Ovary (tissue), 7 donors: ENCODE measurements at regions not wholly inside any gene's neighbourhood (a gene's known extent, or its start where the extent isn't known, plus 50 kb on each side); places are given as distances from the start of the nearest gene placed in this dataset.

Experiments used
- DNase-seq, 5 donors: peaks; one replicate each; pipeline ENCODE4 v3.0.0-alpha.2; 2019 to 2020
- H3K27ac ChIP-seq, 2 donors: fragments of 200-600 bp; one replicate each; pipeline versions ENCODE4 v1.5.1 to v1.8.0; 2019 to 2022
- H3K27me3 ChIP-seq: fragments of 200-600 bp; one replicate; pipeline ENCODE4 v1.8.0; 2022
- H3K36me3 ChIP-seq: fragments of 200-600 bp; sonication (generic); one replicate; pipeline ENCODE4 v1.5.1; 2019
- H3K4me1 ChIP-seq: one replicate; pipeline ENCODE4 v1.8.1; 2013; ENCODE audit warnings: mild to moderate bottlenecking, moderate library complexity; ENCODE audit not compliant: insufficient read depth
- H3K4me3 ChIP-seq: fragments of 200-600 bp; sonication (generic); one replicate; pipeline ENCODE4 v1.5.1; 2017
- H3K9me3 ChIP-seq, 2 donors: fragments of 200-600 bp in 1 of 2; sonication (generic) in 1 of 2; one replicate each; pipeline versions ENCODE4 v1.5.1 to v1.8.1; 2013 to 2019; ENCODE audit warnings: mild to moderate bottlenecking in 1 of 2, moderate library complexity in 1 of 2
- EP300 ChIP-seq: sonication (generic); formaldehyde crosslinking; IDR thresholded peaks from one replicate; pipeline ENCODE4 v1.6.1; 2017; ENCODE audit warnings: antibody characterized with exemption
- POLR2A ChIP-seq: fragments of 450-650 bp; IDR thresholded peaks from one replicate; pipeline ENCODE4 v1.6.1; 2017; ENCODE audit warnings: antibody characterized with exemption, mild to moderate bottlenecking, moderate library complexity
- WGBS, 3 donors: extraction: QIAGEN DNeasy Blood & Tissue Kit in 1 of 3; methylation state at CpG; one replicate each; pipeline versions ENCODE4 v1.1.5 to v1.1.7; 2013 to 2017; 5-methylcytosine and 5-hydroxymethylcytosine counted together
- intact Hi-C, 4 donors: fragments of 100-400 bp; cut with DNase I; formaldehyde crosslinking; loops; one replicate each; pipeline versions ENCODE4 v1.11.0 to v1.15.1; 2022 to 2023
- TF ChIP-seq, protein P1 (sequence below), 3 donors: fragments of 450-650 bp in 2 of 3; fragments of 200-600 bp in 1 of 3; IDR thresholded peaks; one replicate each; pipeline versions ENCODE4 v1.5.1 to v1.8.0; 2016 to 2022; ENCODE audit warnings: antibody characterized with exemption in 3 of 3, mild to moderate bottlenecking in 1 of 3
- donor health status: DM: no; HTN: no; CAD: no; lungs with moderate emphysema.
- donor health status: DM: no; HTN: no; CAD: no.
- donor health status: Bipolar disorder and iron deficiency.
- donor health status: DM: no; HTN: no; CAD: no.
- donor health status: DM: yes; HTN: yes; CAD: no.

- no peak overlapping the region for H3K4me3 ChIP-seq
- no peak overlapping the region for H3K27ac ChIP-seq
- TF ChIP-seq POLR2A (no peak), EP300 (no peak)
- TF ChIP-seq, protein P1, sequence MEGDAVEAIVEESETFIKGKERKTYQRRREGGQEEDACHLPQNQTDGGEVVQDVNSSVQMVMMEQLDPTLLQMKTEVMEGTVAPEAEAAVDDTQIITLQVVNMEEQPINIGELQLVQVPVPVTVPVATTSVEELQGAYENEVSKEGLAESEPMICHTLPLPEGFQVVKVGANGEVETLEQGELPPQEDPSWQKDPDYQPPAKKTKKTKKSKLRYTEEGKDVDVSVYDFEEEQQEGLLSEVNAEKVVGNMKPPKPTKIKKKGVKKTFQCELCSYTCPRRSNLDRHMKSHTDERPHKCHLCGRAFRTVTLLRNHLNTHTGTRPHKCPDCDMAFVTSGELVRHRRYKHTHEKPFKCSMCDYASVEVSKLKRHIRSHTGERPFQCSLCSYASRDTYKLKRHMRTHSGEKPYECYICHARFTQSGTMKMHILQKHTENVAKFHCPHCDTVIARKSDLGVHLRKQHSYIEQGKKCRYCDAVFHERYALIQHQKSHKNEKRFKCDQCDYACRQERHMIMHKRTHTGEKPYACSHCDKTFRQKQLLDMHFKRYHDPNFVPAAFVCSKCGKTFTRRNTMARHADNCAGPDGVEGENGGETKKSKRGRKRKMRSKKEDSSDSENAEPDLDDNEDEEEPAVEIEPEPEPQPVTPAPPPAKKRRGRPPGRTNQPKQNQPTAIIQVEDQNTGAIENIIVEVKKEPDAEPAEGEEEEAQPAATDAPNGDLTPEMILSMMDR (IDR thresholded peaks at IDR 0.05): no peak
- H3K36me3 ChIP-seq: no peaks in the 10 kb centered on the region
- peaks cover 0 to 2% of the 10 kb centered on the region in 2 donors for H3K9me3 ChIP-seq
- no peaks in the 10 kb centered on the region for H3K4me1 ChIP-seq
- intact Hi-C loops: no loop called here
- no peak for DNase-seq
- no peaks in the 10 kb centered on the region for H3K27me3 ChIP-seq
- 68 to 74% (median 68%) methylated on average over 5 of the region's 5 CpGs for WGBS, 3 donors
Observed at GRCh38 chr11:116446048-116446941, 326.5 kb downstream of the BUD13 start.

- no peak overlapping the region for H3K27ac ChIP-seq
- WGBS, 3 donors: 71 to 74% (median 73%) methylated on average over 6 of the region's 6 CpGs
- no peak overlapping the region for H3K4me3 ChIP-seq
- TF ChIP-seq POLR2A (no peak), EP300 (no peak)
- TF ChIP-seq, protein P1 (IDR thresholded peaks at IDR 0.05): no peak
- no peaks in the 10 kb centered on the region for H3K27me3 ChIP-seq
- H3K4me1 ChIP-seq: no peaks in the 10 kb centered on the region
- no peak for DNase-seq
- H3K36me3 ChIP-seq: no peaks in the 10 kb centered on the region
- intact Hi-C loops: no loop called here
- H3K9me3 ChIP-seq: peaks cover 0 to 2% of the 10 kb centered on the region in 2 donors
Observed at GRCh38 chr11:116445108-116446047, 327.4 kb downstream of the BUD13 start.

GRCh38 chr11:116442238-116442752 lies 330.5 kb downstream of the BUD13 start:
- Histone ChIP-seq H3K4me1 (no peaks in the 10 kb centered on the region), H3K27me3 (no peaks in the 10 kb centered on the region), H3K4me3 (no peak overlapping the region), H3K36me3 (no peaks in the 10 kb centered on the region), H3K9me3 (peaks cover 0 to 2% of the 10 kb centered on the region in 2 donors), H3K27ac (no peak overlapping the region)
- intact Hi-C loops: no loop called here
- TF ChIP-seq, protein P1 (IDR thresholded peaks at IDR 0.05): no peak
- TF ChIP-seq EP300: no peak
- TF ChIP-seq POLR2A: no peak
- DNase-seq: no peak

- intact Hi-C loops: no loop called here
- Histone ChIP-seq H3K36me3 (no peaks in the 10 kb centered on the region), H3K9me3 (peaks cover 0 to under 1% of the 10 kb centered on the region in 2 donors), H3K27me3 (no peaks in the 10 kb centered on the region), H3K4me3 (no peak overlapping the region), H3K4me1 (no peaks in the 10 kb centered on the region), H3K27ac (no peak overlapping the region)
- no peak for DNase-seq
- TF ChIP-seq POLR2A: no peak
Observed at GRCh38 chr11:116439361-116439677, 333.5 kb downstream of the BUD13 start.
